Smooth muscle cell (in vitro differentiated cells): ENCODE measurements at regions not wholly inside any gene's neighbourhood (a gene's known extent, or its start where the extent isn't known, plus 50 kb on each side); places are given as distances from the start of the nearest gene placed in this dataset.
"Not testable (repeated sequence)": the region's sequence is repeated elsewhere in the genome, so short reads cannot be mapped to it uniquely, and the experiment has no call there.

Source experiments
- DNase-seq: peaks from one replicate; lab custom pipeline; 2025; ENCODE audit not compliant: unreplicated experiment; lab: John Stamatoyannopoulos, UW
- H2AFZ ChIP-seq: fragments of 200-600 bp; sonication (generic); 2 replicates; pipeline ENCODE4 v1.6.0; 2016; ENCODE audit warnings: antibody characterized with exemption, low read depth, mild to moderate bottlenecking
- H3F3A ChIP-seq: fragments of 200-600 bp; sonication (generic); 2 replicates; pipeline ENCODE4 v1.6.0; 2017; ENCODE audit warnings: antibody characterized with exemption, low read depth
- H3K27ac ChIP-seq: fragments of 200-600 bp; sonication (generic); 2 replicates; pipeline ENCODE4 v1.5.1; 2016; ENCODE audit warnings: low read depth, mild to moderate bottlenecking
- H3K27me3 ChIP-seq: fragments of 200-600 bp; sonication (generic); 2 replicates; pipeline ENCODE4 v1.6.1; 2016; ENCODE audit warnings: low read depth, mild to moderate bottlenecking
- H3K36me3 ChIP-seq: fragments of 200-600 bp; sonication (generic); 2 replicates; pipeline ENCODE4 v1.5.1; 2016; ENCODE audit warnings: low read depth
- H3K4me1 ChIP-seq: fragments of 200-600 bp; sonication (generic); 2 replicates; pipeline ENCODE4 v1.5.1; 2016; ENCODE audit warnings: low read depth
- H3K4me2 ChIP-seq: fragments of 200-600 bp; sonication (generic); 2 replicates; pipeline ENCODE4 v1.6.0; 2016; ENCODE audit warnings: mild to moderate bottlenecking
- H3K4me3 ChIP-seq: fragments of 200-600 bp; sonication (generic); 2 replicates; pipeline ENCODE4 v1.5.1; 2016; ENCODE audit warnings: mild to moderate bottlenecking
- H3K79me2 ChIP-seq: fragments of 200-600 bp; sonication (generic); 2 replicates; pipeline ENCODE4 v1.6.0; 2016; ENCODE audit warnings: low read depth, mild to moderate bottlenecking
- H3K9ac ChIP-seq: fragments of 200-600 bp; sonication (generic); 2 replicates; pipeline ENCODE4 v1.6.0; 2016; ENCODE audit warnings: low read depth
- H3K9me3 ChIP-seq: fragments of 200-600 bp; sonication (generic); replicated peaks from 2 replicates; pipeline ENCODE4 v1.5.1; 2016; ENCODE audit warnings: low read depth
- H4K20me1 ChIP-seq: fragments of 200-600 bp; sonication (generic); 2 replicates; pipeline ENCODE4 v1.6.0; 2016; ENCODE audit warnings: low read depth
- WGBS: methylation state at CpG from one replicate; pipeline ENCODE4 v1.1.7; 2016; ENCODE audit warnings: low lambda C conversion rate; 5-methylcytosine and 5-hydroxymethylcytosine counted together
- TF ChIP-seq, protein P1 (sequence below): fragments of 200-600 bp; sonication (generic); IDR thresholded peaks from 2 replicates; pipeline ENCODE4 v1.5.1; 2017; ENCODE audit warnings: borderline replicate concordance, mild to moderate bottlenecking, antibody characterized with exemption; ENCODE audit not compliant: insufficient read depth, poor library complexity, severe bottlenecking

- H3K9ac ChIP-seq, result no peak overlapping the region
- no peak for DNase-seq
- 81% methylated on average over 2 of the region's 2 CpGs for WGBS
- H3K4me2 ChIP-seq, result no peak overlapping the region
- H3F3A ChIP-seq, result no peaks in the 10 kb centered on the region
- no peaks in the 10 kb centered on the region for H3K9me3 ChIP-seq
- no peak overlapping the region for H3K27ac ChIP-seq
- H3K4me3 ChIP-seq, result no peak overlapping the region
- TF ChIP-seq, protein P1, sequence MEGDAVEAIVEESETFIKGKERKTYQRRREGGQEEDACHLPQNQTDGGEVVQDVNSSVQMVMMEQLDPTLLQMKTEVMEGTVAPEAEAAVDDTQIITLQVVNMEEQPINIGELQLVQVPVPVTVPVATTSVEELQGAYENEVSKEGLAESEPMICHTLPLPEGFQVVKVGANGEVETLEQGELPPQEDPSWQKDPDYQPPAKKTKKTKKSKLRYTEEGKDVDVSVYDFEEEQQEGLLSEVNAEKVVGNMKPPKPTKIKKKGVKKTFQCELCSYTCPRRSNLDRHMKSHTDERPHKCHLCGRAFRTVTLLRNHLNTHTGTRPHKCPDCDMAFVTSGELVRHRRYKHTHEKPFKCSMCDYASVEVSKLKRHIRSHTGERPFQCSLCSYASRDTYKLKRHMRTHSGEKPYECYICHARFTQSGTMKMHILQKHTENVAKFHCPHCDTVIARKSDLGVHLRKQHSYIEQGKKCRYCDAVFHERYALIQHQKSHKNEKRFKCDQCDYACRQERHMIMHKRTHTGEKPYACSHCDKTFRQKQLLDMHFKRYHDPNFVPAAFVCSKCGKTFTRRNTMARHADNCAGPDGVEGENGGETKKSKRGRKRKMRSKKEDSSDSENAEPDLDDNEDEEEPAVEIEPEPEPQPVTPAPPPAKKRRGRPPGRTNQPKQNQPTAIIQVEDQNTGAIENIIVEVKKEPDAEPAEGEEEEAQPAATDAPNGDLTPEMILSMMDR, result no peak
- H2AFZ ChIP-seq, result no peak overlapping the region
- H3K79me2 ChIP-seq, result no peaks in the 10 kb centered on the region
- H4K20me1 ChIP-seq, result no peaks in the 10 kb centered on the region
- H3K27me3 ChIP-seq, result no peaks in the 10 kb centered on the region
- H3K36me3 ChIP-seq, result no peaks in the 10 kb centered on the region
- no peaks in the 10 kb centered on the region for H3K4me1 ChIP-seq
These were observed 287.7 kb upstream of the GCFC2 start for GRCh38 chr2:75998451-75998850.

DNA sequence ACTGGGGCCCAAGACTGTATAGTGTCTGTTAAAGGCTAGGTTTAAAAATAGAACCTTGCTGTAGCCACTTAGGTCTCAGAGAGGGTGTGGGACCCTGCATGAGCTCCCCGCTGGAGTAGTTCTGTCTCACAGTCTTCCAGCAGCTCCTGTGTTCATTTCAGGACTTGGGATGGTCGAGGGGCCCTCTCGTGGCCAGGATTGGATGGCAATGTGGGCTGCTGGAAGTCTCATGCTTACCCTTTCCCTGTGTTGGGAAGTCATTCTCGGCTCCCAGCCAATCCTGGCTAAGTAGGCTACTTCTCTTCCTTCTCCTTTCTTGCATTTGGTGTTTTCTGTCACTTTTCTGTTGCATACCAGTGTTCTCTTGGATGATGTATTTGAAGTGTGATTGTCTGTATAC lies 284.0 kb upstream of the GCFC2 start:
- Histone ChIP-seq H3K4me1 (no peaks in the 10 kb centered on the region), H3K27me3 (no peaks in the 10 kb centered on the region), H3F3A (no peaks in the 10 kb centered on the region), H3K4me3 (no peak overlapping the region), H2AFZ (no peak overlapping the region), H4K20me1 (no peaks in the 10 kb centered on the region), H3K27ac (no peak overlapping the region), H3K36me3 (no peaks in the 10 kb centered on the region), H3K9ac (no peak overlapping the region), H3K9me3 (no peaks in the 10 kb centered on the region), H3K4me2 (no peak overlapping the region), H3K79me2 (no peaks in the 10 kb centered on the region)
- DNase-seq, result no peak
- WGBS, result 79% methylated on average over 4 of the region's 4 CpGs
- TF ChIP-seq, protein P1, result no peak

- H3K9ac ChIP-seq, H3F3A ChIP-seq, H3K36me3 ChIP-seq, H3K4me2 ChIP-seq, H4K20me1 ChIP-seq, H3K79me2 ChIP-seq, H3K27me3 ChIP-seq, DNase-seq, H3K4me1 ChIP-seq, H3K9me3 ChIP-seq, H3K27ac ChIP-seq, H2AFZ ChIP-seq, H3K4me3 ChIP-seq: not testable (repeated sequence)
- WGBS, result 89% methylated on average over 5 of the region's 5 CpGs
These were observed 277.9 kb upstream of the GCFC2 start for GRCh38 chr2:75988622-75989021.

DNA sequence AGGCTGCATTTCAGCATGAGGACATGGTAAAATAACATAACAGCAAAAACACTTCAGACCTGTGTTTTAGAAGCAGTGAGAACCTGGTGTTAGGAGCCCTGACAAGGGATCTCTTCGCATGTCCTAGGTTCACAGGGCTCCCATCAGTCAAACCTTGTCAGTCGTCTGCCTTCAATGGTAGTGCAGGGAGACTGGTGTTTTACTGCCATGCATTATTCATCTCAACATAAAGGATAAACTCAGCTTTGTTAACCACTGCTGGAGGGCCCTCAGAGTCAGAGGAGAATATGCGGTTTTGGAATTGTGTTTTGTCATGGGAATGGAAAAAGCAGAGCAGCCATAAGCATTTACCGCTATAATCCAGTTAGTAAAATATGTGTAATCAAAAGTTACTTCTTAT lies 275.9 kb upstream of the GCFC2 start:
- Histone ChIP-seq H2AFZ (no peak overlapping the region), H3K4me2 (no peak overlapping the region), H3K4me1 (no peaks in the 10 kb centered on the region), H3K9me3 (no peaks in the 10 kb centered on the region), H4K20me1 (no peaks in the 10 kb centered on the region), H3K27ac (no peak overlapping the region), H3K9ac (no peak overlapping the region), H3F3A (no peaks in the 10 kb centered on the region), H3K27me3 (no peaks in the 10 kb centered on the region), H3K4me3 (no peak overlapping the region), H3K79me2 (no peaks in the 10 kb centered on the region), H3K36me3 (no peaks in the 10 kb centered on the region)
- 88% methylated on average over 4 of the region's 4 CpGs for WGBS
- TF ChIP-seq, protein P1, result no peak
- DNase-seq, result no peak
